HG02885 (cell line): ENCODE measurements at regions not wholly inside any gene's neighbourhood (a gene's known extent, or its start where the extent isn't known, plus 50 kb on each side); places are given as distances from the start of the nearest gene placed in this dataset.
A peak's percentile ranks its signal among the peaks of the same experiment; 100 is the strongest.
"Not testable (repeated sequence)": the region's sequence is repeated elsewhere in the genome, so short reads cannot be mapped to it uniquely, and the experiment has no call there.

Source experiments
- ATAC-seq: cut with Tn5 transposase; IDR thresholded peaks from one replicate; pipeline ENCODE4 v1.9.1; 2021; ENCODE audit warnings: mild to moderate bottlenecking; ENCODE audit not compliant: unreplicated experiment, poor library complexity

- no peak for ATAC-seq
Measured at GRCh38 chr7:131869169-131869844, 312.9 kb upstream of the PODXL start.

DNA sequence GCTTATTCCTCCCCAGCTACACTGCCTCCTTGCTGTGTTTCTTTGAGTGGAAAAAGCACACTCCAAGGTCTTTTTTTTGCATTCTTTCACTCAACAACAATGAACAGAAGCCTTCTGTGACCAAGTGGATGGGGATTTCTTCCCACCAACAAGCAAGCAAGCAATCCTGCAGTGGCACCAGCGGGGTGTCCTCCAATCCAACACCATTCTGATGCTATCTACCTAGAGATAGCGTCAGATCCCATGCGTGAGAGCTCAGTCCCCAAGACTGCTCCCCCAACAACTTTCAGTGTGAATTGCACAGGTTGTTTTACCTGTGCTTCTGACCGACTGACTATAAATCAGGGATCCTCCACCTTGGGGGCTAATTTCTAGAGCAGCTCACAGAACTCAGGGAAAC, 311.0 kb upstream of the PODXL start:
- ATAC-seq: no peak

DNA sequence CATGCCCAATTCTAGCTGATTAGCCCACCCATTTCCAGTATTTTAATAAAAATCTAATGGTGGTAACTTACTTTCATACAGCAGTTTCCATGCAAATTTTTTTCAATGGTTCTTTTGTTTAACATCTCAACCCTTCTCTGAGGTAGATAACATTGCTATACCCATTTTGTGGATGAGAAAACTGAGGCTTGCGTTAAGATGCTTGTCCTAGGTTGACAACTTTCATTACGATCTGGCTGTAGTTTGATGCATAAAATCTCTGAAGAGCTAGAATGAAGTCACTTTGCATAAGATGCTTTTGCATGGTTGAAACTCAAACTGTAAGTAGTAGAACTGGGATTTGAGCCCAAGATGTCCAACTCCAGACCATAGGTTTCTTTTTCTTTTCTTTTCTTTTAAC, 309.5 kb upstream of the PODXL start:
- no peak for ATAC-seq

DNA sequence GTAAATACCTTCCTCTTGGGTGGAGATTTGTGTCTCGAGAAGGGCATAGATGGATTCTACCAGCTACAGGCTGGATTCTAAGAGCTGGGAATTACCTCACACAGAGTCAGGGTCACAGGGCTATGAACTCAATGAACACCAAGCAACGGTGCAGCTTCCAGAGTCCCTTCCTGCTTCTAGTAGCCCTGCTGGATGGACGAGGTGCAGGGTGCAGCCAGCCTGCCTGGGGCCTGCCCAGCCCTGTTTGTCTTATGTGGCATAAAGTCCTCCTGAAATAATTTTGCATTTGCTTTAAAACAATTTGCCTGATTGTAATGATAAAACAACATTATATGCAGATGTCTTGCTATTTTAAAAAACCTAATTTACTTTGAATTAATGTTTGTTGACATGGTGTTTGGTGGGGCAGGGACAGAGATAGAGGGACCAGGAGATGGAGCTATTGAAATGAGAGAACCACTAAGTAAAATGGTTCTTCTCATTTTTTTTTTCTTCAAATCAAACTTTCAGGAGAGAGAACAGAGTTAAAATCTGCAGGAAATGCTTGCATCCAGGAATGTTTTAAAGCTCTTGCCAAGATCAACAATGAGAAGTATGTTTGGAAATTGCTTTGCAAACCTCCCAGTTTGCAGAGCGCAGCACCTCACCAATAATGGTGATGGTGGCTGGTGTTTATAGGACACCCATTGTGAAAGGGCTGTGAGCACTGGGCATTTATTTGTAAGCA, 305.4 kb upstream of the PODXL start:
- ATAC-seq: no peak

GRCh38 chr7:131859147-131859821, 302.9 kb upstream of the PODXL start:
- ATAC-seq: peak; percentile 83

GRCh38 chr7:131858611-131859010, 302.2 kb upstream of the PODXL start:
- no peak for ATAC-seq

DNA sequence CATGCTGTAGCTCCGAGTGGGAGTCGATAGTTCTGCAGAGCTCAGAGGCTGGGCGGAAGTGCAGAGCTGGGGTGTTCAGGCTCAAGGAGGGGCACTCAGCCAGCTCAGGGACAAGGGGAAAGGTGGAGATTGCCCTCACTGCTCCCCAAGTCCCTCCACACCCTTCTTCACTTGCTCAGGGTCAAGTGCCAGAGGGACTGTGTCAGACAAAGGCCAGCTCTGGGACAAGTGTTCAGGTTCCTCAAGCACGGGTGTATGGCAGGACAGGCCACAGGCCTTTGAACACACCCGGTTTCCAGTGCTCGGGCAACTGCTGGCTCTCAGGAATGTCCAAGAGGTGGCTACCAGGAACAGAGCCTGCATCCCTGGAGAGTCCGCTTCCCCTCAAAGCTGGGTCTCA, 293.0 kb upstream of the PODXL start:
- no peak for ATAC-seq

GRCh38 chr7:131848033-131848432, 291.6 kb upstream of the PODXL start:
- ATAC-seq: no peak

- ATAC-seq: no peak
Measured at GRCh38 chr7:131845573-131846314, 289.3 kb upstream of the PODXL start.

GRCh38 chr7:131844369-131844768, 287.9 kb upstream of the PODXL start:
- ATAC-seq: no peak

- ATAC-seq: no peak
Measured at GRCh38 chr7:131843898-131844331, 287.5 kb upstream of the PODXL start.

GRCh38 chr7:131839967-131840690, 283.7 kb upstream of the PODXL start:
- no peak for ATAC-seq

GRCh38 chr7:131836733-131837132, 280.3 kb upstream of the PODXL start:
- no peak for ATAC-seq

DNA sequence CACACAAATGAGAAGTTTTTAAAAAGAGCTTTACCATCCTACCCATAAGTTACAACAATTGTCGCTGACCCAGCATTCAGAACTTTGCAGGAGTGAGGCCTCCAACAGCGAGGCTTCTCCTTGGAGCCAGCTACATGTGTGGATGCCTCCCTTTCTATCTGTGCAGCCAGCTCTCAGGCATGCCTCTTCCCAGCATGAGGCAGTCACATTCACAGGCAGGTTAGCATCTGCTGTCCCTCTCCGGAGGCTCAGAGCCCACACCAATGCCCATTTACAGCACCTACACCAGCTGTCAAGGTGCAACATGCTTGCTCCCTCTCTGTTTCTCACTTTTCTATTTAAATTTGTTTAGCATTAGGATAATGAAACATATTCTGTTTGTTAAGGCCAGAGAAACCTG, 278.7 kb upstream of the PODXL start:
- ATAC-seq: no peak

GRCh38 chr7:131830681-131831080, 274.3 kb upstream of the PODXL start:
- ATAC-seq: no peak

DNA sequence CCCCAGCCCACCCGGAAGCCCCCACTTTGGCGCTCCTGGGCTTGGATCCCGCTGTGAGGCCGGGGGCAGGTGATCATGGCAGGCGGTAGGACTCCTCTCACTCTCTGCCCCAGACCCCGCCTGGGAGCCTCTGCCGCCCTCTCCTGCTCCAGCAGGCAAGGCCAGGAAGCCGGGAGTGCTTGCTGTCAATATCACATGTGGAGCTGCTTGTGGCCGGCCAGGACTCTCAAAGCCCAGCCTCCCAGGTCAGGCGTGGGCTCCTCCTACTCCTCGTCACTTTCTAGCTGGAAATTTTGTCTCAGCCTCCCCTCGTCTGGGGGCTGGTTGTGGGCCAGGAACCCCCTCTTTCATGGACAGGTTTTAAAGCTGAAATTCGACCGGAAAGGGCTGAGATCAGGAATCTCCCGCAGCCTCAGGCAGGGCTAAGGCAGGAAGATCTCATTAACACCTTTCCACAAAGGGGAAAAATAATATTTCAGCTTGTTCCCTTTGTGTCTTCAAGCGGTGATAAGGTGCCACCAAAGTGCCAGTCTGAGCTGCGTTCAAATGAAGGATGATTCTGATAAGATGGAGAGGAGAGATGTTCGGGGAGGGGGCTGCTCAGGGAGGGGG, 273.6 kb upstream of the PODXL start:
- no peak for ATAC-seq

DNA sequence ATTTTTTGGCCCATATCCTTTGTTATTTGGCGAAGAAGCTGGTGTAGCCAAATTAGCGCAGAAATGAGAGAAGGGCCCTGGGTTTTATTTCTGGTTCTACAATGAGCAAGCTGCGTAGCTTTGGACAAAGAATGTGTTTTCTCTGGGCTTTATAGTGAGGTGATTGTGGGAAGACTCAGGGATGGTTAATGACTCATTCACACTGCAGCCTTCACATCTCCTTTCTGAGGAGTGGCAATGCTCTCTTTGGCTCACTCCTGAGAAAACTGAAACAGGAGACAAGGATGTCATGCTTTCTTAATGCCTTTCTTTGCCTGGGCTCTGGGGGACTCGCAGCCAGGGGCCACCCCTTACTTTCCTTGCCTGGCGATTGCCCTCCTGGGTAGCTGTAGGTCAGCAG, 271.0 kb upstream of the PODXL start:
- no peak for ATAC-seq

GRCh38 chr7:131826960-131827359, 270.5 kb upstream of the PODXL start:
- ATAC-seq: no peak

GRCh38 chr7:131823961-131824440, 267.6 kb upstream of the PODXL start:
- ATAC-seq: not testable (repeated sequence)

DNA sequence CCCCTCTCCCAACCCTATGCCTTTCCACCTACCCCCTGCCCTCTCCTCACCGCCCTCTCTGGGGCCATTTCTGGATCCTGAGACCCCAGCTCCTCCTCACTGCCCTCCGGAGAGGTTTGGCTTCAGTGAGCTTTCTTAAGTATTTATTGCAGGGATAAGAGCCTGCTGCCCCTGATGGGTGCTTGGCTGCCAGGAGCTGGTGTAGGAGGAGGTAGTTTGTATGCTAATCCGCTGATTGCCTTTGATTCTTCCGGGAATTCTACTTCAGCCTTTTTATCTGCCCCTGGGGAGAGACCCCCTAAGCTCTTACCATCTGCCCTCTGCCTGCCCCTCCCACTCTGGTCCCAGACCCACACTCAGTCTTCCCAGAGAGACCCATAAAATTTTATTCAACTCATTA, 263.5 kb upstream of the PODXL start:
- ATAC-seq: no peak
